Liver (tissue), 8 donors: ENCODE measurements at regions not wholly inside any gene's neighbourhood (a gene's known extent, or its start where the extent isn't known, plus 50 kb on each side); places are given as distances from the start of the nearest gene placed in this dataset.

Experiments
- DNase-seq: peaks from one replicate; pipeline ENCODE4 v3.0.0-alpha.2; 2017; ENCODE audit warnings: low spot score
- H3K27ac ChIP-seq, 2 donors: one replicate each; pipeline ENCODE4 v1.7.0; 2013; ENCODE audit warnings: inconsistent platforms in 2 of 2, low read length in 2 of 2, control low read depth in 1 of 2, low read depth in 1 of 2, mild to moderate bottlenecking in 1 of 2
- H3K27me3 ChIP-seq, 4 donors: one replicate each; pipeline versions ENCODE4 v1.6.1 to v1.7.0; 2013; ENCODE audit warnings: low read length in 3 of 4, inconsistent platforms in 1 of 4, mild to moderate bottlenecking in 1 of 4, moderate library complexity in 1 of 4; ENCODE audit not compliant: control insufficient read depth in 4 of 4, insufficient read depth in 4 of 4
- H3K36me3 ChIP-seq, 4 donors: one replicate each; pipeline versions ENCODE4 v1.6.1 to v1.7.0; 2013; ENCODE audit warnings: low read length in 3 of 4, mild to moderate bottlenecking in 3 of 4, low read depth in 1 of 4, moderate library complexity in 1 of 4; ENCODE audit not compliant: control insufficient read depth in 4 of 4, insufficient read depth in 3 of 4
- H3K4me1 ChIP-seq, 4 donors: one replicate each; pipeline versions ENCODE4 v1.6.1 to v1.7.0; 2013; ENCODE audit warnings: low read length in 3 of 4, mild to moderate bottlenecking in 3 of 4, moderate library complexity in 1 of 4; ENCODE audit not compliant: control insufficient read depth in 4 of 4, insufficient read depth in 4 of 4
- H3K4me3 ChIP-seq, 3 donors: one replicate each; pipeline versions ENCODE4 v1.6.1 to v1.7.0; 2013; ENCODE audit warnings: low read length in 3 of 3, control low read depth in 1 of 3, low read depth in 1 of 3, mild to moderate bottlenecking in 1 of 3
- H3K9ac ChIP-seq, 2 donors: one replicate each; pipeline ENCODE4 v1.7.0; 2013; ENCODE audit warnings: low read length in 2 of 2, mild to moderate bottlenecking in 2 of 2, moderate library complexity in 2 of 2, control low read depth in 1 of 2, low read depth in 1 of 2
- H3K9me3 ChIP-seq, 4 donors: one replicate each; pipeline versions ENCODE4 v1.6.1 to v1.7.0; 2013; ENCODE audit warnings: low read length in 3 of 4; ENCODE audit not compliant: control insufficient read depth in 4 of 4
- EGR1 ChIP-seq, 2 donors: IDR thresholded peaks; 2 replicates each; pipeline ENCODE4 v1.6.1; 2016 to 2018; ENCODE audit warnings: antibody characterized with exemption in 2 of 2, low read depth in 2 of 2
- FOXA1 ChIP-seq: IDR thresholded peaks from 2 replicates; pipeline ENCODE4 v1.6.1; 2016; ENCODE audit warnings: antibody characterized with exemption
- FOXA2 ChIP-seq: IDR thresholded peaks from 2 replicates; pipeline ENCODE4 v1.6.1; 2016; ENCODE audit warnings: antibody characterized with exemption
- GABPA ChIP-seq, 2 donors: IDR thresholded peaks in 1 of 2; conservative IDR thresholded peaks in 1 of 2; 2 replicates each; pipeline ENCODE4 v1.6.1; 2016; ENCODE audit warnings: antibody characterized with exemption in 2 of 2, mild to moderate bottlenecking in 1 of 2, moderate library complexity in 1 of 2
- HNF4A ChIP-seq, 2 donors: conservative IDR thresholded peaks; 2 replicates each; pipeline ENCODE4 v1.6.1; 2016; ENCODE audit warnings: antibody characterized with exemption in 2 of 2, mild to moderate bottlenecking in 2 of 2
- HNF4G ChIP-seq: IDR thresholded peaks from 2 replicates; pipeline ENCODE4 v1.6.1; 2016; ENCODE audit warnings: antibody characterized with exemption
- JUND ChIP-seq, 2 donors: IDR thresholded peaks; 2 replicates each; pipeline ENCODE4 v1.6.1; 2016; ENCODE audit warnings: antibody characterized with exemption in 2 of 2
- NR2F2 ChIP-seq: IDR thresholded peaks from 2 replicates; pipeline ENCODE4 v1.6.1; 2016; ENCODE audit warnings: antibody characterized with exemption
- RAD21 ChIP-seq, 2 donors: IDR thresholded peaks; 2 replicates each; pipeline ENCODE4 v1.6.1; 2016; ENCODE audit warnings: antibody characterized with exemption in 2 of 2, mild to moderate bottlenecking in 2 of 2
- RXRA ChIP-seq, 2 donors: IDR thresholded peaks; 2 replicates each; pipeline ENCODE4 v1.6.1; 2017 to 2018; ENCODE audit warnings: antibody characterized with exemption in 2 of 2, mild to moderate bottlenecking in 1 of 2
- SP1 ChIP-seq: IDR thresholded peaks from 2 replicates; pipeline ENCODE4 v1.6.1; 2018; ENCODE audit warnings: antibody characterized with exemption, mild to moderate bottlenecking
- TAF1 ChIP-seq: conservative IDR thresholded peaks from 2 replicates; pipeline ENCODE4 v1.6.1; 2016; ENCODE audit warnings: antibody characterized with exemption, mild to moderate bottlenecking
- YY1 ChIP-seq: IDR thresholded peaks from 2 replicates; pipeline ENCODE4 v1.6.1; 2016; ENCODE audit warnings: antibody characterized with exemption, mild to moderate bottlenecking
- WGBS: extraction: QIAGEN DNeasy Blood & Tissue Kit; methylation state at CpG from one replicate; pipeline ENCODE4 v1.1.7; 2013; 5-methylcytosine and 5-hydroxymethylcytosine counted together
- TF ChIP-seq, protein P1 (sequence below): IDR thresholded peaks from 2 replicates; pipeline ENCODE4 v1.6.1; 2016; ENCODE audit warnings: antibody characterized with exemption
- TF ChIP-seq, protein P2 (sequence below): IDR thresholded peaks from 2 replicates; pipeline ENCODE4 v1.6.1; 2016; ENCODE audit warnings: antibody characterized with exemption
- TF ChIP-seq, protein P3 (sequence below): IDR thresholded peaks from 2 replicates; pipeline ENCODE4 v1.6.1; 2016; ENCODE audit warnings: antibody characterized with exemption, mild to moderate bottlenecking
- TF ChIP-seq, protein P4 (sequence below): IDR thresholded peaks from 2 replicates; pipeline ENCODE4 v1.6.1; 2016; ENCODE audit warnings: antibody characterized with exemption
- TF ChIP-seq, protein P5 (sequence below): fragments of 150-350 bp; IDR thresholded peaks from 2 replicates; pipeline ENCODE4 v1.5.1; 2017; ENCODE audit warnings: improper control_type of control experiment, low read depth, low read length; ENCODE audit not compliant: missing input control
- donor health status: healthy.
- donor health status: healthy.
- donor health status: healthy.
- donor health status: healthy.
- donor health status: healthy.

DNA sequence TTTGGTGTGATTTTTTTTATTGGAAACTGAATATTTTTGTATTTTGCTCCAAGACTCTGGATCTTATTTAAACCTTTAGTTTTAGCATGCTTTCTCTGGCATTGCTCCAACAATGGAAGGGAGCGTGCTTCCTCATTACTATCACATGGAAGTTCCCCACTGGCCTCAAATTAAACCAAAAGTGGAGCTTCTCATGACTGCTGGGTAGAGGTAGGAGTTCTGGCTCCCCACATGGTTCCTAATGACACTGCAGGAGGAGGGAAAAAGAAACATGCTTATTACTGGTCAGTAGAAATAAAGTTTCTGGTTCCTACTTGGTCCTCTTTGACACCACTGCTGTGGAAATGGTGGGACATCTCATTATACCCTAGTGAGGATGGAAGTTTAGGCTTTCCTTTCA is 310.5 kb downstream of the PTGER3 start:
- Histone ChIP-seq H3K9ac (no peak overlapping the region), H3K27ac (no peak overlapping the region), H3K4me1 (no peaks in the 10 kb centered on the region), H3K9me3 (peaks cover 0 to 2% (median 0%) of the 10 kb centered on the region in 4 donors), H3K27me3 (no peaks in the 10 kb centered on the region), H3K36me3 (no peaks in the 10 kb centered on the region), H3K4me3 (no peak overlapping the region)
- TF ChIP-seq, protein P1, sequence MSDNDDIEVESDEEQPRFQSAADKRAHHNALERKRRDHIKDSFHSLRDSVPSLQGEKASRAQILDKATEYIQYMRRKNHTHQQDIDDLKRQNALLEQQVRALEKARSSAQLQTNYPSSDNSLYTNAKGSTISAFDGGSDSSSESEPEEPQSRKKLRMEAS = no peak
- TF ChIP-seq YY1 = no peak
- TF ChIP-seq RAD21 (IDR thresholded peaks at IDR 0.05) = no peak
- no peak for TF ChIP-seq HNF4A (conservative IDR thresholded peaks at IDR 0.05)
- TF ChIP-seq, protein P2, sequence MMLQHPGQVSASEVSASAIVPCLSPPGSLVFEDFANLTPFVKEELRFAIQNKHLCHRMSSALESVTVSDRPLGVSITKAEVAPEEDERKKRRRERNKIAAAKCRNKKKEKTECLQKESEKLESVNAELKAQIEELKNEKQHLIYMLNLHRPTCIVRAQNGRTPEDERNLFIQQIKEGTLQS = no peak
- TF ChIP-seq NR2F2 = no peak
- no peak for TF ChIP-seq EGR1 (IDR thresholded peaks at IDR 0.05; ENCODE audit: low read depth in 2 of 2)
- TF ChIP-seq, protein P3, sequence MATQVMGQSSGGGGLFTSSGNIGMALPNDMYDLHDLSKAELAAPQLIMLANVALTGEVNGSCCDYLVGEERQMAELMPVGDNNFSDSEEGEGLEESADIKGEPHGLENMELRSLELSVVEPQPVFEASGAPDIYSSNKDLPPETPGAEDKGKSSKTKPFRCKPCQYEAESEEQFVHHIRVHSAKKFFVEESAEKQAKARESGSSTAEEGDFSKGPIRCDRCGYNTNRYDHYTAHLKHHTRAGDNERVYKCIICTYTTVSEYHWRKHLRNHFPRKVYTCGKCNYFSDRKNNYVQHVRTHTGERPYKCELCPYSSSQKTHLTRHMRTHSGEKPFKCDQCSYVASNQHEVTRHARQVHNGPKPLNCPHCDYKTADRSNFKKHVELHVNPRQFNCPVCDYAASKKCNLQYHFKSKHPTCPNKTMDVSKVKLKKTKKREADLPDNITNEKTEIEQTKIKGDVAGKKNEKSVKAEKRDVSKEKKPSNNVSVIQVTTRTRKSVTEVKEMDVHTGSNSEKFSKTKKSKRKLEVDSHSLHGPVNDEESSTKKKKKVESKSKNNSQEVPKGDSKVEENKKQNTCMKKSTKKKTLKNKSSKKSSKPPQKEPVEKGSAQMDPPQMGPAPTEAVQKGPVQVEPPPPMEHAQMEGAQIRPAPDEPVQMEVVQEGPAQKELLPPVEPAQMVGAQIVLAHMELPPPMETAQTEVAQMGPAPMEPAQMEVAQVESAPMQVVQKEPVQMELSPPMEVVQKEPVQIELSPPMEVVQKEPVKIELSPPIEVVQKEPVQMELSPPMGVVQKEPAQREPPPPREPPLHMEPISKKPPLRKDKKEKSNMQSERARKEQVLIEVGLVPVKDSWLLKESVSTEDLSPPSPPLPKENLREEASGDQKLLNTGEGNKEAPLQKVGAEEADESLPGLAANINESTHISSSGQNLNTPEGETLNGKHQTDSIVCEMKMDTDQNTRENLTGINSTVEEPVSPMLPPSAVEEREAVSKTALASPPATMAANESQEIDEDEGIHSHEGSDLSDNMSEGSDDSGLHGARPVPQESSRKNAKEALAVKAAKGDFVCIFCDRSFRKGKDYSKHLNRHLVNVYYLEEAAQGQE = no peak
- no peak for TF ChIP-seq RXRA (IDR thresholded peaks at IDR 0.05)
- TF ChIP-seq FOXA1 = no peak
- TF ChIP-seq SP1 = no peak
- TF ChIP-seq, protein P4, sequence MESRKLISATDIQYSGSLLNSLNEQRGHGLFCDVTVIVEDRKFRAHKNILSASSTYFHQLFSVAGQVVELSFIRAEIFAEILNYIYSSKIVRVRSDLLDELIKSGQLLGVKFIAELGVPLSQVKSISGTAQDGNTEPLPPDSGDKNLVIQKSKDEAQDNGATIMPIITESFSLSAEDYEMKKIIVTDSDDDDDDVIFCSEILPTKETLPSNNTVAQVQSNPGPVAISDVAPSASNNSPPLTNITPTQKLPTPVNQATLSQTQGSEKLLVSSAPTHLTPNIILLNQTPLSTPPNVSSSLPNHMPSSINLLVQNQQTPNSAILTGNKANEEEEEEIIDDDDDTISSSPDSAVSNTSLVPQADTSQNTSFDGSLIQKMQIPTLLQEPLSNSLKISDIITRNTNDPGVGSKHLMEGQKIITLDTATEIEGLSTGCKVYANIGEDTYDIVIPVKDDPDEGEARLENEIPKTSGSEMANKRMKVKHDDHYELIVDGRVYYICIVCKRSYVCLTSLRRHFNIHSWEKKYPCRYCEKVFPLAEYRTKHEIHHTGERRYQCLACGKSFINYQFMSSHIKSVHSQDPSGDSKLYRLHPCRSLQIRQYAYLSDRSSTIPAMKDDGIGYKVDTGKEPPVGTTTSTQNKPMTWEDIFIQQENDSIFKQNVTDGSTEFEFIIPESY = no peak
- no peak for TF ChIP-seq TAF1
- no peak for TF ChIP-seq HNF4G
- TF ChIP-seq GABPA (IDR thresholded peaks at IDR 0.05 in 1 of 2, conservative IDR thresholded peaks at IDR 0.05 in 1 of 2) = no peak
- no peak for TF ChIP-seq JUND (IDR thresholded peaks at IDR 0.05)
- TF ChIP-seq, protein P5, sequence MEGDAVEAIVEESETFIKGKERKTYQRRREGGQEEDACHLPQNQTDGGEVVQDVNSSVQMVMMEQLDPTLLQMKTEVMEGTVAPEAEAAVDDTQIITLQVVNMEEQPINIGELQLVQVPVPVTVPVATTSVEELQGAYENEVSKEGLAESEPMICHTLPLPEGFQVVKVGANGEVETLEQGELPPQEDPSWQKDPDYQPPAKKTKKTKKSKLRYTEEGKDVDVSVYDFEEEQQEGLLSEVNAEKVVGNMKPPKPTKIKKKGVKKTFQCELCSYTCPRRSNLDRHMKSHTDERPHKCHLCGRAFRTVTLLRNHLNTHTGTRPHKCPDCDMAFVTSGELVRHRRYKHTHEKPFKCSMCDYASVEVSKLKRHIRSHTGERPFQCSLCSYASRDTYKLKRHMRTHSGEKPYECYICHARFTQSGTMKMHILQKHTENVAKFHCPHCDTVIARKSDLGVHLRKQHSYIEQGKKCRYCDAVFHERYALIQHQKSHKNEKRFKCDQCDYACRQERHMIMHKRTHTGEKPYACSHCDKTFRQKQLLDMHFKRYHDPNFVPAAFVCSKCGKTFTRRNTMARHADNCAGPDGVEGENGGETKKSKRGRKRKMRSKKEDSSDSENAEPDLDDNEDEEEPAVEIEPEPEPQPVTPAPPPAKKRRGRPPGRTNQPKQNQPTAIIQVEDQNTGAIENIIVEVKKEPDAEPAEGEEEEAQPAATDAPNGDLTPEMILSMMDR = no peak
- TF ChIP-seq FOXA2 = no peak
- no peak for DNase-seq
- 81% methylated on average over 1 of the region's 1 CpG for WGBS
